OCI-M1 (cell line): ENCODE measurements at regions not wholly inside any gene's neighbourhood (a gene's known extent, or its start where the extent isn't known, plus 50 kb on each side); places are given as distances from the start of the nearest gene placed in this dataset.

ENCODE experiments used
- DNase-seq: peaks from one replicate; lab custom pipeline; 2025; lab: John Stamatoyannopoulos, UW

DNA sequence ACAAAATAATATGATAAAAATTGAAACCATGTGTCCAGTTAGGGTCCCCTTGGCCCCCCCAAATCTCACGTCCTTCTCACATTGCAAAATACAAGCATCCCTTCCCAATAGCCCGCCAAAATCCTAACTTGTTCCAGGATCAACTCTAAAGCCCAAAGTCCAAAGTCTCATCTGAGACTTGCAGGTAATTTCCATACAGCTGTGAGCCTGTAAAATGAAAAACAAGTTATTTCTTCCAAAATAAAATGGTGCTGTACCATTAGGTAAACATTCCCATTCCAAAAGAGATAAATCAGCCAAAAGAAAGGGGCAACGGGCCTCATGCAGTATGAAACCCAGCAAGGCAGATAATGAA, 51.0 kb upstream of the COBL start:
- DNase-seq: no peak

DNA sequence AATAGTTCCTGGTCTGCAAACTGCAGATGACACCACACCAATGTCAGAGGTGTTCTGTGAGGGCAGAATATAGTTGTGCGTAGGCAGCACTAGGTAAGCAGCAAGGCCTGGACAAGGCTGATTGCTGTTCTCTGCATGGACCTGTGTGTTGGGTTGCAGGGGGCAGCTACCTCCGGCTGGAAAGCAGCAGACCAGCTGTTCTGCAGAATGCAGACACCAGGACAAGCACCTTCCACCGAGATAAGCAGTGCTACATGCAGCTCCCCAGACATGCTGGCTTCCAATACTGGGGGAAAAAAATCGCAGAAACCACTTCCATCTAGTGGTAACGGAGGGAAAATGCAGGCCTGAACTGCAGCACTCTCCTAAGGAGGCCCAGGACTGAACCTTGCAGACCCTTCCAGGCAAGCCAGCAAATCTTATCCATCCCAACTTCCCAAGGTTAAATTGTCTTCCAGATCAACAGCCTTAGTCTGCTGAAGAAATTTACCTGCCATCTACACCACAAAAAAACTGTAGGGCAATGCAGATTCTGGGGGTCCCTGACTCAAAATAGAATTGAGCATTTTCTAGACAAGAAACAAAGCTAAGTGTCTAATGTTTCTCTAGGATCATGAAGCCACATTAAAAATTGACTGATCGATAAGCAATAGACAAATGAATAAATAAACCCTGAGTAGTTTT, 50.5 kb upstream of the COBL start:
- peak; percentile 49 for DNase-seq
